Ectodermal cell (in vitro differentiated cells): ENCODE measurements at regions not wholly inside any gene's neighbourhood (a gene's known extent, or its start where the extent isn't known, plus 50 kb on each side); places are given as distances from the start of the nearest gene placed in this dataset.
"Not testable (repeated sequence)": the region's sequence is repeated elsewhere in the genome, so short reads cannot be mapped to it uniquely, and the experiment has no call there.

ENCODE experiments used
- H3K27ac ChIP-seq: 2 replicates; pipeline ENCODE4 v1.7.0; 2013; ENCODE audit warnings: mild to moderate bottlenecking, low read depth, low read length; ENCODE audit not compliant: insufficient read depth, poor library complexity, severe bottlenecking
- H3K27me3 ChIP-seq: 2 replicates; pipeline ENCODE4 v1.7.0; 2013; ENCODE audit warnings: mild to moderate bottlenecking, low read length; ENCODE audit not compliant: insufficient read depth, control insufficient read depth, poor library complexity, severe bottlenecking
- H3K36me3 ChIP-seq: one replicate; pipeline ENCODE4 v1.7.0; 2013; ENCODE audit warnings: low read length; ENCODE audit not compliant: control insufficient read depth, insufficient read depth
- H3K4me1 ChIP-seq: one replicate; pipeline ENCODE4 v1.7.0; 2013; ENCODE audit warnings: low read length; ENCODE audit not compliant: control insufficient read depth, insufficient read depth
- H3K4me3 ChIP-seq: 2 replicates; pipeline ENCODE4 v1.7.0; 2013; ENCODE audit warnings: low read depth, low read length, control low read depth; ENCODE audit not compliant: insufficient read depth
- H3K9me3 ChIP-seq: 2 replicates; pipeline ENCODE4 v1.7.0; 2013; ENCODE audit warnings: mild to moderate bottlenecking, low read length, moderate library complexity; ENCODE audit not compliant: control insufficient read depth
- WGBS, 2 experiments: methylation state at CpG; one replicate each; pipeline ENCODE4 v1.1.7; 2013; ENCODE audit warnings: missing lambda C conversion rate in 2 of 2; 5-methylcytosine and 5-hydroxymethylcytosine counted together

DNA sequence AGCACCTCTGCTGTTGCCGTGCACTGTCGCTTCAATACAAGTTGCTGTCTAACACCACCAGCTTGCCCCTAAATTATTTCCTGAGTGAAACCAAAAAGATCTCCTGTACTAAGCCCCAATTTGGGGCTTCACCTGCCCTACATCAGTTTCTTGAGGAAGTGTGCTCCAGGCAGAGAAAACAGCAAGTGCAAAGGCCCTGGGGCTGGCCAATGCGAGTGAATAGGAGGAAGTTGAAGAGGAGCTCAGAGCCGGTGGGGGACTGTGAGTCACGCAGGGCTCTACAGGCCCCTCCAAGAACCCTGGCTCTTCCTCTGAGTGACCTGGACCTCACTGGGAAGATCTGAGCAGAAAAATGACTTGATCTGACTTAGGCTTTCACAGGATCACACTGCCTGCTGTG, 117.2 kb downstream of the IPO8 start:
- WGBS, 2 experiments: 83 to 84% methylated on average over 5 of the region's 5 CpGs
- Histone ChIP-seq H3K4me3 (no peak overlapping the region), H3K27ac (no peak overlapping the region), H3K36me3 (no peaks in the 10 kb centered on the region), H3K4me1 (no peaks in the 10 kb centered on the region), H3K27me3 (no peaks in the 10 kb centered on the region), H3K9me3 (no peaks in the 10 kb centered on the region)

DNA sequence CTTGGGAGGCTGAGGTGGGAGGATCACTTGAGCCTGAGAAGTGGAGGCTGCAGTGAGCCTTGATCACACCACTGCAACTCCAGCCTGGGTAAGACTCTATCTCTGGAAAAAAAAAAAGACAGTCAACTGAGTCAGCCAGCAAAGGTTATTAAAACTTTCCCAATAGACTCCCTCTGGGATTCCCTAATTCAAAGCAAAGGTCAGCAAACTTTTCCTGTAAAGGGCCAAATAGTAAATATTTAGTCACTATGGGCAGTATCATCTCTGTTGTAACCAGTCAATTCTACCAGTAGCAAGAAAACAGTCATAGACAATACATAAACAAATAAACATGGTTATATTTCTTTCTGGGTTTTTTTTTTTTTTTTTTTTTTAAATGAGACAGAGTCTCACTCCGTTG, 122.5 kb downstream of the IPO8 start:
- Histone ChIP-seq H3K27ac (no peak overlapping the region), H3K9me3 (no peaks in the 10 kb centered on the region), H3K4me3 (no peak overlapping the region), H3K4me1 (no peaks in the 10 kb centered on the region), H3K27me3 (no peaks in the 10 kb centered on the region), H3K36me3 (no peaks in the 10 kb centered on the region)
- WGBS, 2 experiments: 88 to 100% methylated on average over 1 of the region's 1 CpG

DNA sequence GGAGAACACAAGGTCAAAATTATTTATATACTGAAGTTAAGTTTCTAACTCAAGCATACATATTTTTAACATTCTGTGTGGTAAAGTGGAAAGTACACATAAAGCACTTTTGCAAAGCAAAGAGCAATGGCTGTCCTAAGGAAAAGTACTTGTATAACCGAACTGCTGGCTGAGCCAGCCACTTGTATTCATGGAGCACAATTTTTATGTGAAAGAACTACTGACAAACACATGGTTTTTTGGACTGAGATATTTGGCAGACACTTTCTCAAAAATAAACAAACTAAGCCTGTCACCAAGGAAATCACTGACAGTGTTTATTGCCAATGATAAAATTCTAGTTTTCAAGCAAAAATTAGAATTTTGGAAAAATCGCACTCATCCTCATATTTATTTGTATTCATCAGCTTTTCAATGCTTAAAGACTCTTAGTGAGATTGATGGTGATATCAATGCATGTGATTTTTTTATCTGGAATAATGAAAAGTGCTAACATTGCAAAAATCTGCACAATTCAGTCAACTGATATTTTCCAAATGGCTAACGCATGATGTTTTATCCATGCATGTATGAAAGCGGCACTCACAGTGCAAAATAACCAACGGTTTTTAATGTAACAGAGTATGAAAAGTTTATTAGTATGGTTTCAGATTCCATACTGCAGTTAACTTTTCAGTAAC, 125.3 kb downstream of the IPO8 start:
- WGBS, 2 experiments: 90 to 98% methylated on average over 4 to 5 of the region's 5 CpGs
- no peak overlapping the region for H3K4me3 ChIP-seq
- no peaks in the 10 kb centered on the region for H3K27me3 ChIP-seq
- no peaks in the 10 kb centered on the region for H3K36me3 ChIP-seq
- no peaks in the 10 kb centered on the region for H3K9me3 ChIP-seq
- no peak overlapping the region for H3K27ac ChIP-seq
- H3K4me1 ChIP-seq: no peaks in the 10 kb centered on the region

DNA sequence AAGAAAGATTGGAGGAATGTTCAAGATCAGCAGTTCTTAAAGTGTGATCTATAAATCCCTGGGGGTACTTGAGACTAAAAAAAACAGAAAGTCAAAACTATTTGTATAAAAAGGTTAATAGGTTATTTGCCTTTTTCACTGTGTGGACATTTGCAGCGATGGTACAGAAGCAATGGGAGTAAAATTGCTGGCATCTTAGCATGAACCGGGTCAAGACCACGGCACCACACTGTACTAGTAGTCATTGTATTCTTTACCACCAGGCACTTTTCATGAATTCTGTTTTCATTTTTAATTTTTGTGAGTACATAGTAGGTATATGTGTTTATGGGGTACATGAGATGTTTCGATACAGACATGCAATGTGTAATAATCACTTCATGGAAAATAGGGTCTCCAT, 126.2 kb downstream of the IPO8 start:
- H3K36me3 ChIP-seq: no peaks in the 10 kb centered on the region
- no peak overlapping the region for H3K27ac ChIP-seq
- H3K9me3 ChIP-seq: no peaks in the 10 kb centered on the region
- 63 to 73% methylated on average over 4 of the region's 4 CpGs for WGBS, 2 experiments
- no peak overlapping the region for H3K4me3 ChIP-seq
- H3K27me3 ChIP-seq: no peaks in the 10 kb centered on the region
- no peaks in the 10 kb centered on the region for H3K4me1 ChIP-seq

DNA sequence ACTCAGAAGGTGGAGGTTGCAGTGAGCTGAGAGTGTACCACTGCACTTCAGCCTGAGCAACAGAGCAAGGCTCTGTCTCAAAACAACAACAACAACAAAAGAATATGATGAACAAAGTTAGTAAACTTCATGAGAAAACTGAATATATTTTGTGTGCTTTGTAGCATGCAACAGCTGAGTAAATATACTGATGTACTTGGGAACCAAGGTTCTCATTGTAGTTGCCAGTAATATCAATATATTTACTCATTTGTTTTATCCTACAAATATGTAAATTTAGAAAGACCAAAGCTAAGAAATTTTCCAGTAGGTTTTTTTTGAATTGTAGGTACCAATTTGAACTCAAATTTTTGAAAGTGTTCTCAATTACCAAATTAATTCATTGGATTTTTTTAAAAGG, 127.2 kb downstream of the IPO8 start:
- H3K4me1 ChIP-seq: no peaks in the 10 kb centered on the region
- no peak overlapping the region for H3K4me3 ChIP-seq
- H3K27ac ChIP-seq: no peak overlapping the region
- H3K36me3 ChIP-seq: no peaks in the 10 kb centered on the region
- no peaks in the 10 kb centered on the region for H3K9me3 ChIP-seq
- no peaks in the 10 kb centered on the region for H3K27me3 ChIP-seq

DNA sequence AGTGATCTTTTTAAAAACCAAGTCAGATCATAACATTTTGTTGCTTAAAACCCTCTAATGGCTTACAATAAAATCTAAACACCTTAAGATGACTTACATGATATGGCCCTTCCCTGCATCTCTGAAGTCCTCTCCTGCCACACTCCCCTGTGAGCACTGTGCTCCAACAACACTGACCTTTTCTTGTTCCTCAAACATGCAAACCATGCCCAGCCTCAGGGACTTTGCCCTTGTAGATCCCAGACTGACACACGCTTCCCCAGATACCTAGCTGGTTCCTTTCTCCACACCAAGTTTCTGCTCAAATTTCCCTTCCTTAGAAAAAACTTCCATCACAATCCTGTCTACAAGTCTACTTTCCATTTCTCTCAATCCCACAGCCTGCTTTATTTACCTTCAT, 128.6 kb downstream of the IPO8 start:
- 88 to 100% methylated on average over 1 of the region's 1 CpG for WGBS, 2 experiments
- Histone ChIP-seq H3K4me1 (no peaks in the 10 kb centered on the region), H3K36me3 (no peaks in the 10 kb centered on the region), H3K4me3 (no peak overlapping the region), H3K27me3 (no peaks in the 10 kb centered on the region), H3K9me3 (no peaks in the 10 kb centered on the region), H3K27ac (no peak overlapping the region)

DNA sequence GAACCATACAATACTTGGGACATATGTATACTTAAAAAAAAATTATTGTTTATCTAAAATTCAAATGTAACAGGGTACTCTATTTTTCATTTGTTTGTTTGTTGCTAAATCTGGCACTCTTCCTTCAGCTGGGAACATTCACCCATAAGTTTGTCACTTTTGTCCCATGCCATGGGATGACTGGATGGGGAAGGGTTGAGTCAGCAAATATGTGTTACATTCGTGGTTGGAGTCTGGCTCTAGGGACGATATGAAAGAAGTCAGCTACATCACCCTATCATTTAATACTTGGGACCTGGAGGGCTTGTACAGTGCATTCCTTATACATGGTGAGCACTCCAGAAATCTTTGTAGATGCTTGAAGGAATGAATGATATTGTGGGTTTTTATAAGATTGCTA, 131.3 kb downstream of the IPO8 start:
- 80 to 90% methylated on average over 1 to 2 of the region's 2 CpGs for WGBS, 2 experiments
- Histone ChIP-seq H3K27me3 (no peaks in the 10 kb centered on the region), H3K4me1 (no peaks in the 10 kb centered on the region)

DNA sequence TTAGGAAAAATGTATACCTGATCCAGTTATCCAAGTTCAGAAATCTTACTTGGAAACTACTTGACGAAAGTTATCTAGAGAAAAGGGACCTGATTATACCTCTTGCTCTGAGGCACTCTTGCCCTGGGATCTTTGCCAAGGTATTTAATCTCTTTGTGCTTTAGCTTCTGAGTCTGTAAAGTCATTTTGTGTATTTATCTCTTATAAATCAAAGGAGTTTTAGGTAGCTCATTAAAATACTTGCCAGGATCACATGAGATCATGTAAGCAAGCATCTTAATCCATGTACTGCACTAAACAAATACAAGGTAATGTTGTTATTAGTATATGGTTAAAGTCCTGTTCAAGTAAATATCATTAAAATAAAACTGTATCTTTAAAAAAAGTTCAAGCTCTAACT, 147.5 kb downstream of the IPO8 start:
- H3K4me3 ChIP-seq: no peak overlapping the region
- no peaks in the 10 kb centered on the region for H3K27me3 ChIP-seq
- 94 to 100% methylated on average over 1 of the region's 1 CpG for WGBS, 2 experiments
- H3K4me1 ChIP-seq: no peaks in the 10 kb centered on the region
- H3K9me3 ChIP-seq: no peaks in the 10 kb centered on the region
- no peaks in the 10 kb centered on the region for H3K36me3 ChIP-seq
- H3K27ac ChIP-seq: no peak overlapping the region

More for the DNA sequence above, 131.3 kb downstream of the IPO8 start:
- H3K27ac ChIP-seq: no peak overlapping the region
- no peak overlapping the region for H3K4me3 ChIP-seq
- H3K9me3 ChIP-seq: no peaks in the 10 kb centered on the region
- H3K36me3 ChIP-seq: no peaks in the 10 kb centered on the region

DNA sequence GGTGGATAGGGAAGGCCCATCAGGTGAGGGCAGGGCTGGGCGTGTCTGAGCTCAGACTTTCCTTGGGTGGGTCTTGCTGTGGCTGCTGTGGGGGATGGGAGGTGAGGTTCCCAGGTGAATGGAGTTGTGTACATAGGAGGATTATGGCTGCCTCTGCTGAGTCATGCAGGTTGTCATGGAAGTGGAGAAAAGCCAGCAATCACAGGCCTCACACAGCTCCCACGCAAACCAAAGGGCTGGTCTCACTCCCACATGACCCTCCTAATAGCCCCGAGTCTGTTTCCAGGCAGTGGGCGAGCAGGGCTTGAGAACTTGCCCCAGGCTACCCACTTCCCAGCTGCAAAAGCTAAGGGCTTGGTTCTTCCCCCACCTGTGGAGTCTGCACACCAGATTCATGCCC, 149.5 kb downstream of the IPO8 start:
- WGBS, 2 experiments: 90 to 94% methylated on average over 4 of the region's 4 CpGs
- Histone ChIP-seq H3K4me3 (no peak overlapping the region), H3K9me3 (no peaks in the 10 kb centered on the region), H3K27me3 (no peaks in the 10 kb centered on the region), H3K4me1 (no peaks in the 10 kb centered on the region), H3K36me3 (no peaks in the 10 kb centered on the region), H3K27ac (no peak overlapping the region)

DNA sequence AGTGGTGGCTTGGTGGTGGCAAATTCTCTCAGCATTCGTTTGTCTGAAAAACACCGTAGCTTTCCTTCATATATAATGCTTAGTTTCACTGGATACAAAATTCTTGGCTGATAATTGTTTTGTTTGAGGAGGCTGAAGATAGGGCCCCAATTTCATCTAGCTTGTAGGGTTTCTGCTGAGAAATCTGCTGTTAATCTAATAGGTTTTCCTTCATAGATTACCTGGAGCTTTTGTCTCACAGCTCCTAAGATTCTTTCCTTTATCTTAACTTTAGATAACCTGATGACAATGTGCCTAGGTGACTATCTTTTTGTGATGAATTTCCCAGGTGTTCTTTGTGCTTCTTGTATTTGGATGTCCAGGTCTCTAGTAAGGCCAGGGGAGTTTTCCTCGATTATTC, 151.0 kb downstream of the IPO8 start:
- H3K4me3 ChIP-seq, H3K36me3 ChIP-seq, H3K4me1 ChIP-seq, H3K27me3 ChIP-seq, H3K9me3 ChIP-seq, H3K27ac ChIP-seq: not testable (repeated sequence)
- 86% methylated on average over 3 of the region's 3 CpGs; no CpG with 5 or more reads in 1 of the 2 experiments for WGBS, 2 experiments

DNA sequence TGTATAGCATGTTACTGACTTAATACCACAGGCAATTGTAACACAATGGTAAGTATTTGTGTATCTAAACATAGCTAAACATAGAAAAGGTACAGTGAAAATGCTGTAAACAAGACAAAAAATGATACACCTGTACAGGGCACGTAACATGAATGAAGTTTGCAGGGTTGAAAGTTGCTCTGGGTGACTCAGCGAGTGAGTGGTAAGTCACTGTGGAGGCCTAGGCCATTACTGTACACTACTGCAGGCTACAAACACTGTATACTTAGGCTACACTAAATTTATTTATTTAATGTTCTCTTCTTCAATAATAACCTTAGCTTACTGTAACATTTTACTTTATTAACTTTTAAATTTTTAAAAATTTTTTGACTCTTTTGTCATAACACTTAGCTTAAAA, 158.4 kb downstream of the IPO8 start:
- no peaks in the 10 kb centered on the region for H3K4me1 ChIP-seq
- H3K27me3 ChIP-seq: no peaks in the 10 kb centered on the region
- no peaks in the 10 kb centered on the region for H3K9me3 ChIP-seq
- H3K27ac ChIP-seq: no peak overlapping the region
- 91 to 97% methylated on average over 2 of the region's 2 CpGs for WGBS, 2 experiments
- H3K4me3 ChIP-seq: no peak overlapping the region
- H3K36me3 ChIP-seq: no peaks in the 10 kb centered on the region
